NCI-H82 treated with DMSO at 0.1 percent for 48 hours (cell line): ENCODE measurements at regions not wholly inside any gene's neighbourhood (a gene's known extent, or its start where the extent isn't known, plus 50 kb on each side); places are given as distances from the start of the nearest gene placed in this dataset.

Source experiments
- DNase-seq: peaks from one replicate; lab custom pipeline; 2025; ENCODE audit not compliant: unreplicated experiment; lab: John Stamatoyannopoulos, UW

DNA sequence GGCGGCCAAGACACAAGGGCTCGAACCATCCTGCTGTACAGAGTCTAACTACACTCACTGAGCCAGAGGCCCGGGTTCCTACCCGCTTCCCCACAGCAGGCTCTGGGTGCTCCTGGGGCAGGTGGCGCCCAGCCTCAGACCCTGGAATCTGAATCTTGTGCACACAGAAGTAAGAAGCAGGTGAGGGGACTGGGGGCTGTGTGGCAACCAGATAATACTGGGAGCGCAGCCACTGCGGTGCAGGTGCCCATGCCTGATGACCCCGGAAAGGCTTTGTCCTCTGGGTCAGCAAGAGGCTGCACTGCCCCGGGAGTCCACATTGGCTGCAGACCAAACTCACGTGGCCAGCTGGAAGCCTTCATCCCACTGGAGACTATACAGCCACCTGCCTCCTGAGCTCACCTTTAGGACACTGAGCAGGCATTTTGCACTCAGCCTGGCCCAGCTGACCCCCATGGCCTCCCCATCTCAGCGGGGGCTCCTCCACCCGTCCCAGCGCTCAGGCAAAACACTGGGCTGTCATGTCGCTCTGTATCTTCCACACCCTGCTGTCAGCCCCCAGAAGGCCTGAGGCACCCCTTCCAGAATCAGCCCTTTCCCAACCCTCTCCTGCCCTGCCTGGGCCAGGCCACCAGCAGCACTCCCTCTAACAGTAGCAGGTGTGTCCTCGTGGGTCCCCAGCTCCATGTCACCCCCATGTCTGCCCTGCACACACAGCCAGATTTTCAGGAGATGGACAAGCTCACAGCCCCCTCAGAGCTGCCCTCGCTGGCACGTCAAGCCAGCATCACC lies 101.0 kb upstream of the IQSEC1 start:
- DNase-seq = no peak

DNA sequence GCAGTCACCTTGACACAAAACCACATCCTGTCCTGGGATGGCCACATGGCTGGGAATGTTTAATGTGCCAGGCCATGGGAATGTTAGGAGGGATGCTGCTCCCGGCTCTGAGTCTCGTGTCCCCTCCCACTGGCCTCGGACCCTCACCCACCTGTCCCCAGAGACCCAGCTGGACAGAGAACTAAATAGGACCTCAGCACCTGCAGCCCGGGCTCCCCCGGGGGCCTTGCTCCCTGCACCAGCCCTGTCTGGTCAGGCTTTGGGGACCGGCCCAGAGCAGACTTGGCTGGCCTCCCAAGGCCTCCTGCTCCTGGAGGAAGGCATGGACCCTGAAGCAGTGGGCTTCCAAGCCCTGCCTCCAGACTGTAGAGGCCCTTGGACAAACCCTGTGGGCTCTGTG lies 100.0 kb upstream of the IQSEC1 start:
- no peak for DNase-seq

DNA sequence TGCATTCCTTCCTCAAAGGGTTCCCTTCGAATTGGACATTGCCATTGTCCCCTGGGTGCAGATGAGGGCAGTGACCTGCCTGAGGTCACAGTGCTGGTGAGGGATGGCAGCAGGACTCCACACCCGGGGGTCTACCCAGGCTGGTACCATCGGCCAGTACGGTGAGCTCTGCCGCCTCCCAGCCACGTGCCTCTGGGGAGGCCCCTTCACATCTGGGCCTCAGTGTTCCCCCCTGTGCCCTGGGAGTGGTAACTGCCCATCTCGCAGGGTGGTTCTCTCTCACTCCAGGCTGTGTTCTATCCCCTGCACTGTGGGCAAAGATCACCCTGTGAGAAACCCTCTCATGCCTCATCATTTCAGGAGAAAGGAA lies 99.4 kb upstream of the IQSEC1 start:
- DNase-seq = no peak

DNA sequence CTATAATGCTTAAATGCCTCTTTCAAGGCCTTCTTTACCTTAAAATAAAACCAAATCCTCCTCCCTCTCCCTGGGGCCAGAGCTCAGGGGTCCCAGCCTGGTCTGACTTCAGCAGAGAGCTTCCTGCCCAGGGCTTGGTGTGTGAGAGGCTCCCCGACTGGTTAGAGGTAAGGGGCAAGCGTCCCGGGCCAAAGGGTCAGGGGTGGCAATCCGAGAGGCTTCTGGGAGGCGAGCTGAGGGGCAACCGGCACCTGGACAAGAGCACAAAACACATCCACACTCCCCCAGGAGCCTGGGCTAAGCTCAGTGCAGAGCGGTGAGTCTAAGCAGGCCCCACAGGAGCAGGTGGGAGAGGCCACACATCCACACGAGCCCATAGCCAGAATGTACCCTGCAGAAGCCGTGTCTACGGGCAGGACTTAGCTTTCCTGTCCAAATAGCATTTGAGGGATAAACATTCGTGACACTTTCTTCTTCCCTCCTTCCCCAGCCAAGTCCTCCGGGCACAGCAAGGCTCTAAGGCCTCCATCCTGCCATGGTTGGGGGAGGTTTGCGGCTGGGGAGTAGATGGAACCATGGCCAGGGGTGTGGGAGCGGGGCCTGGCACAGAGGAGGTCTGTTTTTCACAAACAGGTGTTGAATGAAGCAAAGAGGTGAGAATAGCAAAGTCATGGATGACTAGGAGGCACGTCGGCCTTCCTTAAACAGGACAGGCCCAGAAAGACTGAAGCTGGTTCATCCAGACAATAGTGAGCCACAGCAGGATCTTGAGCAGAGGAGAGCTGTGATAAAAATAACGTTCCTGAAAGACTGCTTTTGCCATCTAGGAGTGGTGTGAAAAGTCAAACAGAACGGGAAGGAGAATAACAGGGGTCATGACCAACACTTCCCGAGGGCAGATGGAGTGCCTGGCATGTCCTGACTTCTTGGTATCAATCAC lies 98.7 kb upstream of the IQSEC1 start:
- DNase-seq = no peak

DNA sequence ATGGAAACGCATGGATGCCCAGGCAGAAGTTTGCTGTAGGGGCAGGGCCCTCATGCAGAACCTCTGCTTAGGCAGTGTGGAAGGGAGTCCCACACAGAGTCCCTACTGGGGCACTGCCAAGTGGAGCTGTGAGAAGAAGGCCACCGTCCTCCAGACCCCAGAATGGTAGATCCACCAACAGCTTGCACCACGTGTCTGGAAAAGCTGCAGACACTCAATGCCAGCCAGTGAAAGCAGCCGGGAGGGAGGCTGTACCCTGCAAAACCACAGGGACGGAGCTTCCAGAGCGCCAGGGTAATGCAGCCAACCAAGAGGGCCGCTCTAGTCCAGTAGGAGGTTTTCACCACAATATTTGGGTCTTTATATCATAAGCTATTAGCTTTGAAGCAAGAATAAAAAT lies 97.1 kb upstream of the IQSEC1 start:
- DNase-seq = no peak

DNA sequence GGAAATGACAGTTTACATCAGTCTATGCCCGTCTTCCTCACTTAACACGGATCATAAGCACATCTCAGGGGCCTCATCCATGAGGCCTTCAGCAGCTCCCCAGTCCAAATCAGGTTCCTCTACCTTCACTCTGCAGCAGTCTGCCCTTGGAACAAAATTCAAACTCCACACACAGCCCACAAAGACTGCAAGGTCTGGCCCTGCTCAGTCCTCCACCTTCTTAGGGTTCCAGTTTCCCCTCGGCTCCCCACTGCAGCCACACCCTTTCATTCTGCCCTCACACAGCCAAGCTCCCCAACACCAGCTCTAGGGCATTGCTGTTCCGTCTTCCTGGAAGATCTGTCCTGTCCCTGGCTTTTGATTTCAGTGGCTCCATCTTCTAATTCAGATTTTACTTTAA lies 95.2 kb upstream of the IQSEC1 start:
- no peak for DNase-seq

DNA sequence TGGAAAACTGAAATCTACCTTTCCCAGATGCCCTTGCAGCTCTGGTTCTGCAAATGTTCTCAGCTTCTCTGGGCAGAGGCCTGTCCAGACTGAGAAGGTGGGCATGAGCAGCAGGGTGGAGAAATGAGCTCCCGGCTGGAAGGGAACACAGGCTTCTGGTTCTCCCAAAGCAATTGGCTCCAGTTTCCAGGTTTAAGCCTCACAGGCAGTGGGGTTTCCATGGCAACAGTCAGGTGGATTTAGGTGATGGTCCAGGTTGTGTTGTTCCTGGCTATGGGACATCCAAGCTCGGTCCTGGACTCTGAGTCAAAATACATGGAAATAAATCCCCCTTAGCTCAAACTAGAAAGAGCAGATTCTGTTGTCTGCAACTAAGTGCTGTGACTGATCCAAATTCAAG lies 94.6 kb upstream of the IQSEC1 start:
- DNase-seq = no peak

DNA sequence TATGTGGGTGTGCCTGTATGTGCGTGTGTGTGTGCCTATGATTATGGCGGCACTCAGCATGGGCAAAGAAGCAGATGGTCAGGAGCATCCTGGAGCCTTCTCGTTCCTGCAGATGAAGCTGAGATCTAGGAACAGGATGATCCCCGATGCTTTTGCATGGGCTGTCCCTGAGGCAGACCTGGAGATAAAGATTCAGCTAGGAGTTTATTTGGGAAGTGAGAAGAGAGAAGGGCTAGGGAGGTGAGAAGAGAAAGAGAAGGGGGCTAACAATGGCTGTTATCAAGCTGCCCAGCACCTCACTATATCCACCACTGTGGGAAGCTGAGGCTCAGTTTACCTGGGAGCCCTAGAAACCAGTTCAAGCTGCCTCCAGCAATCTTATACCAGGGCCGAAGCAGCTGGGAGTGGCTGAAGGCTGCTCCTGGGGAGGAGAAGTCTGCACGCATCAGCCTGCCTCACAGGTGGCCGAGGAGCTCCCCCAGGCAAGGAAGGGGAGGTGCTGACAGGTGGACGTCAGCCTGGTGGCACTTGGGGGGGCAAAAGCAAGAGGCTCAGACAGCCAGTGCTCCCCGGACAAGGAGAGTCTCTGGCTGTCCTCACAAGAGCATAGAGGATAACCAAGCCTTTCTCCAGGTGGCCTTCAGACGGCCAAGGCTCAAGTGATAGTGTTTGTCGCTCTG lies 94.0 kb upstream of the IQSEC1 start:
- no peak for DNase-seq

DNA sequence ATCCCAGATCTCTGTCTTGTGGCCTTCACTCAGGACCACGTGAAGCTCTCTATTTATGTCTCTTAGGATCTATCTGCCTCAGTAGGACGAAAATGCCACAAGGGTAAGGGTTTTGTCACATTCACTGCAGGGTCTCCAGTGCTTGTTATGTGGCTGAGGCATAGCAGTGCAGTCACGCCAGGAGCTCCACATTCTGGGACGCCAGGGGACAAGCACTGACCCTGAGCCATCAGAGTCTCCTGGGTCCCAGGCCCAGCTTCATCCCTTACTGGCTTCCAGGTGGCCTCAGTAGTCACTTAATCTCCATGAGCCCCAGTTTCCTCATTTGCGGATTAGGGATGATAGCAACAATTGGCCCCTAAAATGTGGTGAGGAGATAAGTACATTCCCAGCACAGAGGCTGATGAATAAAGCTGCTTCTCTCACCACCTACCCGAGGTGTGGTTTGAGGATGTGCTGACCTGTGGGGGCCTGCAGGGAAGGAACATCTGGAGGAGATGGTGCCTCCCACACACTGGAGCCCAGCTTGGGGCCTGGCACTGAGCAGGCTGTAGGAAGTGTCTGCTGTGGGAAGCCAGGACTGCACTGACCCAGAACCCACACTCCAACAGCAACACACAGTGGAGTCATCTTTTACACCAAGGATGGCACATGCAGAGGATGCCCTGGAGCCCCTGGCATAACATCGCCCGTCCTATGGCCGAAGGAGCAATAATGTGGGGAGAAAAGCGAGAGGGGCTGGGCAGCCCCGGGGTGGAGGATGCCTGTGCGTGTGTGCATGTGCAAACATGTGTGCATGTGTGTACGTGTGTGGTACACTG lies 93.2 kb upstream of the IQSEC1 start:
- DNase-seq = no peak

DNA sequence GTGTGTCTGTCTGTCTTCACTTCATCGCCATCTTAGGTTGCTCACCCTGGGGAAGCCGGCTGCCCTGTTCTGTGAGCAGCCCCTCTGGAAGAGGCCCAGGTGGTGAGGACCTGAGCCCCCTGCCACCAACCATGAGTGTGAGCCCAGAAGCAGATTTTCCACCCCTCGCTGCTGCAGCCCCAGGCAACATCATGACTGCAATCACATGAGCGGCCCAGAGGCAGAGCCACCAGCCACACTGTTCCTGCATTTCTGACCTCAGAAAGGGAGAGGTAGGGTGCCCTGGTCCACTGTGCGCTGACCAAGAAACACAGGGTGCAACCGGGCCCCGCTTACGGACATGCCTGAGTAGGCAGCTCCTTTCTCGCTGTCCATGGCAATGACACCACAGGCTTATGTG lies 92.3 kb upstream of the IQSEC1 start:
- no peak for DNase-seq

DNA sequence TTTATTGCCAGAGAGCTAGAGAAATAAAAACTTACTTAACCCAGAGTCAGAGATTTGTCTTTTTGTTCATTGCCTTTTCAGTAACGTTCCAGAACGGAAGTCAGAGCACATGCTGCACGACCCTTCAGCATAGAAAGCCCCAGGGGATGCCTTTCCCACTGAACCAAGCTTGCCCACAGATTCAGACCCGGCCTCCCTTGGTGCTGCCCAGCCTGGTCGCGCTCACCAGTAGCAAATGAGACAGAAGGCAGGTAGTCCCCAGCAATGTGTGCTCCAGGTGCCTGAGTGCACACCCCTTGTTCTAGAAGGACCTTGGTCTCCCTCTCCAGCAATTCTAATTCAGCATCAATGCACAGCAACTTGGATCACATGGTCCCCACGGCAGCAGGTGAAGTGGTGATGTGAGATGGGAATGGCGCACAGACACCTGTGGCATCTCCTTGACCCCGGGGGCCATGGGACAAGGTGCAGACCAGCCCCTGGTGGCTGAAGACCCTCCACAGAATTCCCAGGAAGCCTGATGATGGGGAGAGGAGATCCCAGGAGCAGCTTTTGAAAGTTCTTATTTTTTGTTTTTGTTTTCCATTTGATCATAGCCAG lies 91.8 kb upstream of the IQSEC1 start:
- DNase-seq = no peak

DNA sequence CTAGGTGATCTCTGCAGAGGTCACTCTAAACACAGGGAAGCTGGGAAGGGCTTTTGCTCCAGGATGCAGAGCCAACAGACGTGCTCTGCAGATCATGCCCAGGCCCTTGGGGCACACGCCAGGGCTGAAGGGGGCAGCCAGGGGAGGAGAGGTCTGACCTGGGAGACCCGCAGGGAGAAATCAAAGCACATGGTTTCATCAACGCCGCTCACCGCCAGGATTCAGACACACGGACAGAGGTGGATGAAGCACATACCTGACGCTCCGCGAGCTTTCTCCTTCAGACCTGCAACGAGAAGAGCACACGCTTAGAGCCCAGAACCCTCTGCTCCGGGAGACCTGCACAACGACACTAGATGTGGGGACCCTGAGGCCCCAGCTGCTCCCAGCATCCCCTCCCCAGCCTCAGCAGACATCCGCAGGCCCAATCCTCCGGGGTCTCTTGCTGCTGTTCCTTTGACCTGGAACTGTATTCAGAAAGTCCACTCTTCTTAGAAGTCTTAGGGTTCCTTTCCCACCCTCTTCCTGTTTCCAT lies 90.7 kb upstream of the IQSEC1 start:
- no peak for DNase-seq

DNA sequence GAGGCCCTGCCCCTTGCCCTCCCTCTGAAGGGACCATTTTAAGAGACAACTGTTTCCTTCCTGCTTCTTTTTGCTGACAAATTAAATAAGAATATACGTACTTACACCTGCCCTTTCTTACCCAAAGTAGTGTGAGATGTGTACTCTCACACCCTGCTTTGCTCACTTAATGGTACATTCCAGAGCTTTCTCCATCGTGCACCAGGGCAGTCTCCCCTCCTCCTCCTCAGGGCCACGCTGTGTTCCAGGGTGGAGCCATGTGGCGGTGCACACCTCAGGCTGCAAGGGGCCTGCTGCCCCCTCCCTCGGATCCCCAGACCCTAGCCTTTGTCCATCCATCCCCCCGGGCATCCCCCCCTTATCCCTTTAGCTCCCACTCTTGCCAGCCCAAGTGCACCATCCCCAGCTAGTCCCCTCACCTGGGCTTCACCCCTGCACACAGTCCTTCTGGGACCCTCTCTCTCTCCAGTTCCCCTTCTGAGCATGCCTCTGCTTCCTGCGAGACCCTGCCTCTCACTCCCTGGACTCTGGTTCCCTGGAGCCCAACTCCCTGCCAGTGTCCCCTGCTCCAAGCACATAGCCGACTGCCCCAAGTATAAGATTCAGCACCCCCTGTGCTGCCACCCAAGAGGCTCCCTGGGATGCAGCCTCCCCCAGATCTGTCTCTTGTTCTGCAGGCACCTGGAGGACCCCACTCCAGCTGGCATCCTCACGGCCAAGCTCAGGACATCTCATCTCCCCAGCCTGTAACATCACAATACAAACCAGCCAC lies 89.5 kb upstream of the IQSEC1 start:
- DNase-seq = no peak

DNA sequence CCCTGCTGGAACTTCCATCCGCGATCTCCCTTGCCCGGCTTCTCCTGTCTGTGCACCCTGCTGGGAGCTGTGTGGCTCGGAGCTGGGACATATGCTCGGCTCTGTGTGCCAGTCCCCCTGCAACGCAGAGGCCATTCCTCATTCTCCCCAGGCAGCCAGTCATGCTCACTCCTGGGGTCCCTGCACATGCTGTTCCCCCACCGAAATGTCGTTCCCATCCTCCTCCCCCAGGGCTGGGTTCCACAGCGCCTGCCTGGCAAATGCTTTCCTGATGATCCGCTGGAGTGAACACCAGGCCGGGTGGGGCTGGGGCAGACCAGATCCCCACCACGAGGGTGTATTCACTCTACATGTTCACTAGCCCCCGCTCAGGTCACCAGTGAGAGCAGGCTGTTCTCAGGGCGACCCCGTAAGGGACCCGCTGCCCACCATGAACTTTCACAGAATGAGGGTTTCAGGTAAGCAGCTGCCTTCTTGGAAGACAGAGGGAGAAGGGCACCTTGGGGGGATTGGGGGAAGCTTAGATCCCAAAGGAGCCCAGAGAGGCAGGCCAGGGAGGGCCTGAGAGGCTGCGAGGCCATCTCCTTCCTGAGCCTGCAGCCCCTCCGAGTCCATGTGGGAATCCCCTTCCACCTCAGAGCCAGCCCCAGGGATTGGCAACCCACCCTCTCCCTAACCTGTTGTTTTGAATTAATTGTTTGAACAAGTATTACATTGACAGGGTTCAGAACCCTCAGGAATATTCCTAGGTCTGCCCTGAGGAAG lies 88.7 kb upstream of the IQSEC1 start:
- no peak for DNase-seq

DNA sequence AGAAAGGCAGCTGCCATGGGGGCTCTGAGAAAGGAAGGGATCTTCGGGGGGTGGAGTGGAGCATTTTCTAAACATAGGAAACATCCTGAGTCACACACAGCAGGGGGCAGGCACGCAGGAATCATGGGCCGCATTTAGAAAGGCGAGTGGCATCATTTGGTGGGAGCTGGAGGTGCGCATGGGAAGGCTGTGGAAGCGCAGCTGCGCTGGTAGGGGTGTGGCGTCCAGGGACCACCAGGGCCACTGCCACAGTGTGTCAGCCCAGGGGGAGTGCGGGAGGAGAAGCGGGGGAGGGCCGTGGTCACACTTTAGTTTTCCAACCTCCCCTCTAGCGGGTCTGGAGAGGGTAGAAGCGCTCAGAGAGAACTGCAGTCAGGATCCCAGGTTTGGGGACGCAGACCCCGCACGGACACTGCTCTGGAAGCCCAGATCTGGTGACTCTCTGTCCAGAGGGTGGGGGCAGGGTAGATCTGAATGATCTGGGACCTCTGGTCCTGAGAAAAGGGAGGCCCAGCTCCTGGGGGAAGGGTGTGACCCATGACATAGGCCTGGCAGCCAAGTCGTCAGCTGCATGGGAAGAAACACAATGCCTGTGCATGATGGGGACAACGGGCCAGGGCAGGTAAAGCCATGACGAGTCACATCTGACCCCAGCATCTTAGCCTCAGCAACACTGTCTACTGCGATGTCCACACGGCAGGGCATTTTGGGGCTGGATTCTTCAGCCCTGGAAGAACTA lies 88.0 kb upstream of the IQSEC1 start:
- DNase-seq = no peak

DNA sequence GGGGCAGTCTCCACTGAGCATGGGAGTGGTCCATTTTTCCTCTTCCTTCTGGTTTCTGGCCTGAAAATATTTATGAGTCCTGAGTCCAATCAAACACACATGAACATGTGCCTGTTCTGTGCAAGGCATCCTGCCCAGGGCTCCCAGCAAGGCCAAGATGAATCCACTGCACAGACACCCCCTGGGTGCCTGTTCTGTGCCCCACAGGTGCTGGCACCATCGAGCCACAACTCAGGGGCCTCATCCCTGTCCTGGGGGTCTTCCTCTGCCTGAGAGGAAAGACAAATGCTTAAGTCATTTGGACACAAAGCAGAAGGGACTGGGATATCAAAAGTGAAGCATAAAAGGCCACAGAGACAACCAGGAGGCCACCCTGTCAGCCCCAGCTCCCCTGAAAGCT lies 87.4 kb upstream of the IQSEC1 start:
- no peak for DNase-seq

DNA sequence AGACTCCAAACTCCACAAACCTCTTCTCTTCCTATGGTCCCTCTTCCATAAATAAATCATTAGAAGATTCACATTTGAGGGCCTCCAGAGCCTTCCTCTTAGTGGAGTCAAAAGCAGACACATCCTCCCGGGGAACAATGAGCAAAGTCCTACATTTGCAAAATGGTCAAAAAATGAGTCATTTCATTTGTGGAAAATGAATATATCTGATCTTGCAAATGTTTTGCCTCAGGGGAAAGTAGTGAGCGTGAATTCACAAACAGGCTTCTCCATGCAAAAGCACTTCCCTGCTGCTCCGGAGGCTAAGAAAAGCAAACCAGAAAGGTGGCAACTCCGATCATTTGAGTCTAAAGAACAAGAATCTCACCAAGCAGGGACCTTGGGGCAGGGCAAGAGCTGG lies 86.7 kb upstream of the IQSEC1 start:
- DNase-seq = no peak

DNA sequence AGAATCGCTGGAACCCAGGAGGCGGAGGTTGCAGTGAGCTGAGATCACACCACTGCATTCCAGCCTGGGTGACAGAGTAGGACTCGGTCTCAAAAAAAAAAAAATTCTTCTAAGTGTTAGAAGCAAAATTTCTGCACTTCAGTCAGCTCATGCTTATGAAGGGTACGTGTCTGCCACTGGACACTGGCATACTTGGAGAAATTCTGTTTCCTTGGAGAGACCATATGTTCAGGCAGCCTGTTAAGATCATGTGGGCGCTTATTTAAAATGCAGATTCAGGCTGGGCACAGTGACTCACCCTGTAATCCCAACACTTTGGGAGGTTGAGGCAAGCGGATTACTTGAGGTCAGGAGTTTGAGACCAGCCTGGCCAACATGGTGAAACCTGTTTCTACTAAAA lies 85.6 kb upstream of the IQSEC1 start:
- DNase-seq = no peak
